SK-N-SH (cell line): ENCODE measurements at regions not wholly inside any gene's neighbourhood (a gene's known extent, or its start where the extent isn't known, plus 50 kb on each side); places are given as distances from the start of the nearest gene placed in this dataset.

ENCODE experiments used
- CTCF ChIA-PET: fragments of 300-600, 350-600 bp; formaldehyde crosslinking; extraction: SDS; loops from one replicate; lab custom pipeline; 2021; lab: Yijun Ruan, JAX
- POLR2A ChIA-PET: fragments of 350-600 bp; sonication (Branson Sonifier 250); formaldehyde crosslinking; extraction: SDS; loops from one replicate; lab custom pipeline; 2020; ENCODE audit warnings: antibody characterized with exemption, inconsistent platforms; lab: Yijun Ruan, JAX
- DNase-seq: peaks from one replicate; pipeline ENCODE4 v3.0.0; 2012
- H2AFZ ChIP-seq: fragments of 200-600 bp; sonication (generic); 2 replicates; pipeline ENCODE4 v1.8.1; 2016; ENCODE audit warnings: antibody characterized with exemption, mild to moderate bottlenecking, low read depth
- H3F3A ChIP-seq: fragments of 200-600 bp; sonication (generic); replicated peaks from 2 replicates; pipeline ENCODE3; 2016; ENCODE audit warnings: antibody characterized with exemption, mild to moderate bottlenecking; ENCODE audit not compliant: insufficient read depth
- H3K27ac ChIP-seq, 2 experiments: fragments of 200-500 bp in 1 of 2; fragments of 200-600 bp in 1 of 2; sonication (Bioruptor generic) in 1 of 2; sonication (generic), shearing (Covaris generic) in 1 of 2; 2 replicates each; pipeline versions ENCODE4 v1.5.1 to v1.6.1; 2014 to 2016; ENCODE audit warnings: low read depth in 2 of 2, inconsistent platforms in 1 of 2, low read length in 1 of 2, mild to moderate bottlenecking in 1 of 2, mixed read lengths in 1 of 2
- H3K27me3 ChIP-seq: fragments of 200-600 bp; sonication (generic), shearing (Covaris generic); 2 replicates; pipeline ENCODE4 v1.6.1; 2016; ENCODE audit warnings: mixed run types; ENCODE audit not compliant: insufficient read depth
- H3K36me3 ChIP-seq, 2 experiments: fragments of 200-500 bp in 1 of 2; fragments of 200-600 bp in 1 of 2; sonication (Bioruptor generic) in 1 of 2; sonication (generic) in 1 of 2; replicated peaks in 1 of 2; 2 replicates each; pipeline versions ENCODE3 to v1.5.1; 2014 to 2016; ENCODE audit warnings: low read length in 1 of 2, mild to moderate bottlenecking in 1 of 2; ENCODE audit not compliant: insufficient read depth in 2 of 2, control insufficient read depth in 1 of 2
- H3K4me1 ChIP-seq, 2 experiments: fragments of 200-500 bp in 1 of 2; fragments of 200-600 bp in 1 of 2; sonication (Bioruptor generic) in 1 of 2; sonication (generic), shearing (Covaris generic) in 1 of 2; 2 replicates each; pipeline versions ENCODE4 v1.5.1 to v1.6.1; 2014 to 2016; ENCODE audit warnings: low read depth in 1 of 2, low read length in 1 of 2, mixed run types in 1 of 2; ENCODE audit not compliant: insufficient read depth in 2 of 2, control insufficient read depth in 1 of 2
- H3K4me2 ChIP-seq: fragments of 200-600 bp; sonication (generic), shearing (Covaris generic); 2 replicates; pipeline ENCODE4 v1.6.1; 2017; ENCODE audit warnings: mixed run types
- H3K4me3 ChIP-seq, 2 experiments: fragments of 200-500 bp in 1 of 2; fragments of 200-600 bp in 1 of 2; sonication (Bioruptor generic) in 1 of 2; sonication (generic), shearing (Covaris generic) in 1 of 2; 2 replicates each; pipeline versions ENCODE4 v1.5.1 to v1.8.1; 2014 to 2016; ENCODE audit warnings: low read depth in 2 of 2, inconsistent platforms in 1 of 2, low read length in 1 of 2, mild to moderate bottlenecking in 1 of 2, mixed read lengths in 1 of 2, moderate library complexity in 1 of 2
- H3K79me2 ChIP-seq: fragments of 200-600 bp; sonication (generic); 2 replicates; pipeline ENCODE4 v1.8.1; 2017; ENCODE audit warnings: mild to moderate bottlenecking; ENCODE audit not compliant: insufficient read depth
- H3K9ac ChIP-seq: fragments of 200-600 bp; sonication (generic); 2 replicates; pipeline ENCODE4 v1.6.1; 2017; ENCODE audit warnings: mixed run types
- H3K9me2 ChIP-seq: fragments of 200-600 bp; sonication (generic); 2 replicates; pipeline ENCODE4 v1.6.1; 2017; ENCODE audit warnings: mixed run types
- H3K9me3 ChIP-seq: fragments of 200-600 bp; sonication (generic); 2 replicates; pipeline ENCODE4 v1.6.1; 2017; ENCODE audit warnings: mixed run types, mild to moderate bottlenecking, moderate library complexity
- H4K20me1 ChIP-seq: fragments of 200-600 bp; sonication (generic); 2 replicates; pipeline ENCODE4 v1.6.1; 2017; ENCODE audit warnings: mild to moderate bottlenecking, mixed run types; ENCODE audit not compliant: insufficient read depth
- FOSL2 ChIP-seq: IDR thresholded peaks from 2 replicates; pipeline ENCODE4 v1.4.0; 2012; ENCODE audit warnings: low read depth, mild to moderate bottlenecking, moderate library complexity, borderline replicate concordance
- FOXJ3 ChIP-seq: sonication (generic); formaldehyde crosslinking; IDR thresholded peaks from 2 replicates; pipeline ENCODE4 v1.5.1; 2020; ENCODE audit warnings: mild to moderate bottlenecking, missing genetic modification reagents
- JUND ChIP-seq: IDR thresholded peaks from 2 replicates; pipeline ENCODE4 v1.4.0; 2012
- NRF1 ChIP-seq: IDR thresholded peaks from 2 replicates; pipeline ENCODE4 v1.6.1; 2012; ENCODE audit warnings: low read depth, mild to moderate bottlenecking, low read length
- RAD21 ChIP-seq: IDR thresholded peaks from 2 replicates; pipeline ENCODE4 v1.6.1; 2012; ENCODE audit warnings: mild to moderate bottlenecking, low read length
- REST ChIP-seq: IDR thresholded peaks from 2 replicates; pipeline ENCODE4 v1.6.1; 2012; ENCODE audit warnings: mild to moderate bottlenecking, low read depth, low read length, moderate library complexity
- RFX5 ChIP-seq: IDR thresholded peaks from 2 replicates; pipeline ENCODE4 v1.6.1; 2012; ENCODE audit warnings: mild to moderate bottlenecking, improper control_type of control experiment, low read length
- SIN3A ChIP-seq: IDR thresholded peaks from 2 replicates; pipeline ENCODE4 v1.6.1; 2012; ENCODE audit warnings: low read depth, mild to moderate bottlenecking, low read length, moderate library complexity, borderline replicate concordance
- ZBTB33 ChIP-seq: IDR thresholded peaks from 2 replicates; pipeline ENCODE4 v1.4.0; 2012; ENCODE audit warnings: low read depth, borderline replicate concordance
- WGBS: methylation state at CpG from one replicate; pipeline ENCODE4 v1.1.6; 2017; ENCODE audit warnings: low lambda C conversion rate; 5-methylcytosine and 5-hydroxymethylcytosine counted together

GRCh38 chr2:7984693-7985353, 697.0 kb upstream of the ID2 start:
- Histone ChIP-seq H3K27ac (no peak overlapping the region), H3K27me3 (no peaks in the 10 kb centered on the region), H4K20me1 (no peaks in the 10 kb centered on the region), H3K4me2 (no peak overlapping the region), H3F3A (no peaks in the 10 kb centered on the region), H3K9ac (no peak overlapping the region), H2AFZ (no peak overlapping the region), H3K36me3 (no peaks in the 10 kb centered on the region), H3K4me3 (no peak overlapping the region), H3K79me2 (no peaks in the 10 kb centered on the region), H3K4me1 (peaks cover 0 to 9% of the 10 kb centered on the region in 2 experiments; a peak in 2 of 4 replicates), H3K9me2 (no peaks in the 10 kb centered on the region), H3K9me3 (peaks cover 5% of the 10 kb centered on the region; the same call in 1 of the 2 replicates)
- TF ChIP-seq RFX5 (no peak), SIN3A (no peak)
- POLR2A ChIA-PET: no interaction called here
- 71% methylated on average over 9 of the region's 9 CpGs for WGBS
- CTCF ChIA-PET: no interaction called here
- DNase-seq: no peak

- ChIA-PET POLR2A (no interaction called here), CTCF (interaction anchor here (0.9 kb wide), 2 partner anchors 9 to 14 kb away, joined by 3 read pairs; no protein-coding TSS in a partner anchor)
- H4K20me1 ChIP-seq: no peaks in the 10 kb centered on the region
- no peaks in the 10 kb centered on the region for H3F3A ChIP-seq
- H3K4me1 ChIP-seq: peaks cover 0 to 14% of the 10 kb centered on the region in 2 experiments; a peak in 2 of 4 replicates
- no peaks in the 10 kb centered on the region for H3K79me2 ChIP-seq
- H3K4me2 ChIP-seq: no peak overlapping the region
- DNase-seq: no peak
- H2AFZ ChIP-seq: no peak overlapping the region
- H3K27me3 ChIP-seq: no peaks in the 10 kb centered on the region
- no peaks in the 10 kb centered on the region for H3K9me2 ChIP-seq
- WGBS: 83% methylated on average over 3 of the region's 3 CpGs
- no peak overlapping the region for H3K9ac ChIP-seq
- no peaks in the 10 kb centered on the region for H3K36me3 ChIP-seq
- H3K9me3 ChIP-seq: peaks cover 5% of the 10 kb centered on the region; the same call in 1 of the 2 replicates
- no peak overlapping the region for H3K4me3 ChIP-seq
- TF ChIP-seq FOSL2 (no peak), JUND (no peak), RAD21 (no peak), ZBTB33 (no peak), REST (no peak), NRF1 (no peak), FOXJ3 (CRISPR knock-in tag) (no peak)
- H3K27ac ChIP-seq: no peak overlapping the region
Observed at GRCh38 chr2:7986431-7986830, 695.4 kb upstream of the ID2 start.
